WTC11 (cell line): ENCODE measurements at regions not wholly inside any gene's neighbourhood (a gene's known extent, or its start where the extent isn't known, plus 50 kb on each side); places are given as distances from the start of the nearest gene placed in this dataset.

ENCODE experiments used
- ATAC-seq: fragments of 200-7000 bp; cut with Tn5 transposase; 2 replicates; pipeline ENCODE4 v1.10.0; 2021; ENCODE audit warnings: mild to moderate bottlenecking, moderate library complexity
- CTCF ChIA-PET: fragments of 300-600 bp; sonication (Branson Sonifier 250); formaldehyde crosslinking; loops from one replicate; lab custom pipeline; 2021; ENCODE audit warnings: antibody characterized with exemption; lab: Charles Lee
- POLR2A ChIA-PET: fragments of 350-600 bp; sonication (Branson Sonifier 250); formaldehyde crosslinking; loops from one replicate; lab custom pipeline; 2021; ENCODE audit warnings: antibody characterized with exemption; lab: Charles Lee
- DNase-seq: peaks from one replicate; pipeline ENCODE4 v3.0.0; 2021; ENCODE audit warnings: low spot score
- H3K27ac Mint-ChIP-seq: 2 replicates; pipeline ENCODE4 v1.8.0; 2021; ENCODE audit warnings: mixed read lengths
- H3K27me3 Mint-ChIP-seq: 2 replicates; pipeline ENCODE4 v1.8.0; 2021; ENCODE audit warnings: low read depth, mild to moderate bottlenecking, moderate library complexity, mixed read lengths
- H3K36me3 Mint-ChIP-seq: 2 replicates; pipeline ENCODE4 v1.8.0; 2021; ENCODE audit warnings: mixed read lengths
- H3K4me1 Mint-ChIP-seq: 2 replicates; pipeline ENCODE4 v1.8.0; 2022; ENCODE audit warnings: mixed read lengths
- H3K4me3 Mint-ChIP-seq: 2 replicates; pipeline ENCODE4 v1.8.0; 2021; ENCODE audit warnings: mild to moderate bottlenecking, moderate library complexity, mixed read lengths
- H3K9me3 Mint-ChIP-seq: 2 replicates; pipeline ENCODE4 v1.8.0; 2021; ENCODE audit warnings: mixed read lengths
- CDX4 ChIP-seq: fragments of 250-450 bp; sonication (Bioruptor Pico); IDR thresholded peaks from 2 replicates; pipeline ENCODE4 v1.9.0; 2021; ENCODE audit warnings: moderate library complexity, mild to moderate bottlenecking, inconsistent platforms, borderline replicate concordance
- CREM ChIP-seq: sonication (generic); formaldehyde crosslinking; IDR thresholded peaks from 2 replicates; pipeline ENCODE4 v1.8.1; 2022; ENCODE audit warnings: mild to moderate bottlenecking, missing genetic modification reagents, moderate library complexity
- ERG ChIP-seq: fragments of 250-450 bp; sonication (Bioruptor Pico); IDR thresholded peaks from 2 replicates; pipeline ENCODE4 v1.8.0; 2021; ENCODE audit warnings: mild to moderate bottlenecking
- ESRRA ChIP-seq: sonication (generic); formaldehyde crosslinking; IDR thresholded peaks from 2 replicates; pipeline ENCODE4 v1.8.1; 2022; ENCODE audit warnings: mild to moderate bottlenecking, missing genetic modification reagents, borderline replicate concordance
- FOXP1 ChIP-seq: sonication (generic); formaldehyde crosslinking; IDR thresholded peaks from 2 replicates; pipeline ENCODE4 v1.8.0; 2022; ENCODE audit warnings: missing genetic modification reagents, mild to moderate bottlenecking, moderate library complexity, borderline replicate concordance
- GABPB1 ChIP-seq: sonication (generic); formaldehyde crosslinking; IDR thresholded peaks from 2 replicates; pipeline ENCODE4 v1.8.1; 2023; ENCODE audit warnings: mild to moderate bottlenecking, missing genetic modification reagents
- JAZF1 ChIP-seq: fragments of 250-450 bp; sonication (Bioruptor Pico); IDR thresholded peaks from 2 replicates; pipeline ENCODE4 v1.9.0; 2021; ENCODE audit warnings: moderate library complexity, mild to moderate bottlenecking, inconsistent platforms
- NFE2L1 ChIP-seq: sonication (generic); formaldehyde crosslinking; IDR thresholded peaks from 2 replicates; pipeline ENCODE4 v1.8.1; 2023; ENCODE audit warnings: missing genetic modification reagents
- NFYB ChIP-seq: sonication (generic); formaldehyde crosslinking; conservative IDR thresholded peaks from 2 replicates; pipeline ENCODE4 v1.8.0; 2022; ENCODE audit warnings: low read depth, missing genetic modification reagents
- PREB ChIP-seq: sonication (generic); formaldehyde crosslinking; IDR thresholded peaks from 2 replicates; pipeline ENCODE4 v1.8.1; 2022; ENCODE audit warnings: mild to moderate bottlenecking, missing genetic modification reagents, moderate library complexity, borderline replicate concordance
- PRRX2 ChIP-seq: fragments of 250-450 bp; sonication (Bioruptor Pico); IDR thresholded peaks from 2 replicates; pipeline ENCODE4 v1.8.0; 2021; ENCODE audit warnings: mild to moderate bottlenecking
- RELA ChIP-seq: sonication (generic); formaldehyde crosslinking; IDR thresholded peaks from 2 replicates; pipeline ENCODE4 v1.8.1; 2022; ENCODE audit warnings: missing genetic modification reagents, mild to moderate bottlenecking, borderline replicate concordance
- RORB ChIP-seq: fragments of 250-450 bp; sonication (Bioruptor Pico); IDR thresholded peaks from 2 replicates; pipeline ENCODE4 v1.9.0; 2021; ENCODE audit warnings: mild to moderate bottlenecking
- SMAD3 ChIP-seq: sonication (generic); formaldehyde crosslinking; IDR thresholded peaks from 2 replicates; pipeline ENCODE4 v1.8.0; 2022; ENCODE audit warnings: missing genetic modification reagents, mild to moderate bottlenecking, borderline replicate concordance
- TCF7 ChIP-seq: sonication (generic); formaldehyde crosslinking; IDR thresholded peaks from 2 replicates; pipeline ENCODE4 v1.8.0; 2022; ENCODE audit warnings: mild to moderate bottlenecking, low read depth, missing genetic modification reagents, moderate library complexity
- ZBTB21 ChIP-seq: sonication (generic); formaldehyde crosslinking; IDR thresholded peaks from 2 replicates; pipeline ENCODE4 v1.8.1; 2023; ENCODE audit warnings: mild to moderate bottlenecking, missing genetic modification reagents, borderline replicate concordance
- ZNF138 ChIP-seq: sonication (generic); formaldehyde crosslinking; conservative IDR thresholded peaks from 2 replicates; pipeline ENCODE4 v1.8.1; 2022; ENCODE audit warnings: mild to moderate bottlenecking, moderate library complexity, missing genetic modification reagents
- ZNF219 ChIP-seq: sonication (generic); formaldehyde crosslinking; IDR thresholded peaks from 2 replicates; pipeline ENCODE4 v1.8.0; 2023; ENCODE audit warnings: missing genetic modification reagents, mild to moderate bottlenecking, borderline replicate concordance
- ZNF263 ChIP-seq: sonication (generic); formaldehyde crosslinking; IDR thresholded peaks from 2 replicates; pipeline ENCODE4 v1.8.1; 2022; ENCODE audit warnings: low read depth, mild to moderate bottlenecking, moderate library complexity, missing genetic modification reagents
- ZNF317 ChIP-seq: sonication (generic); formaldehyde crosslinking; IDR thresholded peaks from 2 replicates; pipeline ENCODE4 v1.8.1; 2023; ENCODE audit warnings: low read depth, mild to moderate bottlenecking, moderate library complexity, missing genetic modification reagents, borderline replicate concordance
- TF ChIP-seq, protein P1 (sequence below): sonication (generic); formaldehyde crosslinking; IDR thresholded peaks from 2 replicates; pipeline ENCODE4 v1.8.1; 2023; ENCODE audit warnings: mild to moderate bottlenecking, missing genetic modification reagents
- TF ChIP-seq, protein P2 (sequence below): fragments of 250-450 bp; sonication (Bioruptor Pico); conservative IDR thresholded peaks from 2 replicates; pipeline ENCODE4 v1.9.0; 2021; ENCODE audit warnings: mild to moderate bottlenecking

DNA sequence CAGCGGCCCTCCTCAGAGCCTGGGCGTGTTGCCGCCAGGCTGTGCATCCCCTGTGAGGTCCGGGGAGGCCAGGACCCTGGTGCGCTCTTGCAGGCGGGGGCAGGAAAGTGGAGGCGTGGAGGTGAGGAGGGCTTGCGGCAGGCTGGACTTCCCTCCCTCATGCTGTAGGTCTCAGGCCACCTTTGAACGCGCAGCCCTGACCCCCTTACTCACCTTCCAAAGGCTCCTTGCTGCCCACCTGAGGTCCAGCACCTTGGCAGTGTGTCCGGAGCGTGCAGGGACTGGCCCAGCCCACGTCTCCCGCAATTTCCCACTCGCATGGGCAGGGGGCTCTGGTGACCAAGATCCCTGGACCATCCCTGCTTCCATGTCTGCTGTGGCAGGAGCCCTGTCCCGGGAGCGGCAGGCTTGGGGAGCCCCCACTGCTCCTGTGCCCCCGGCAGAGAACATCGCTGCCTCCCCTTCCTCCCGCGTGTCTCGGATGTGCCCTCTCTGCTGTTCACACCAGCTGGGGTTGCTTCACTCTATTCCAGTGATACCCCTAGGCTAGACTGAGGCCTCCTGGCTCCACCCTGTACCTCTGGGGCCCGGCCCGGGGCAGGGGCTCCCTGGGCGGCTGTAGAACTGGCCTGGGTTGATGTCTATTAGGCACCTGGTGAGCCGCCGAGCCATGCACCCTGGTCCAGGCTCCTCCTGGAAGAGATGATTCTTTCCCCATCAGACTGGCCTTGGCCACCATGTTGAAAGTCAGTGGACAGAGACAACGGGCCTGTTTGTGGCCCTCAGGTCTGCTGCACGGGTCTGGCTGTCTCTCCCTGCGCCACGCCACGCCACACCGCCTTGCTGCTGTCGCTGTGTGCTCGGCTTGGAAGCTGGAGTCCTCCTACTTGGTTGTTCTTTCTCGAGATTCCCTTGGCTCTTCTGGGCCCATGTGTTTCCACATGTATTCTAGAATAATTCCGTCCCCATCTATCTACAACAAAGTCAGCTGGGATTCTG, 95.4 kb upstream of the ADRA2C start:
- ATAC-seq (no peak), DNase-seq (no peak)
- Mint-ChIP-seq H3K27me3 (peaks cover 4% of the 10 kb centered on the region; the same call in 1 of the 2 replicates), H3K27ac (no peak overlapping the region), H3K36me3 (0 out of 2 replicates have a peak, but pooled peaks cover 3% of the 10 kb centered on the region), H3K9me3 (peaks cover 18% of the 10 kb centered on the region), H3K4me3 (no peak overlapping the region), H3K4me1 (peaks cover 7% of the 10 kb centered on the region)
- ChIA-PET POLR2A (no interaction called here), CTCF (no interaction called here)
- TF ChIP-seq ESRRA (CRISPR knock-in tag) = no peak
- TF ChIP-seq NFYB (CRISPR knock-in tag) = no peak
- TF ChIP-seq TCF7 = no peak
- no peak for TF ChIP-seq PREB (CRISPR knock-in tag)
- TF ChIP-seq ZNF317 (CRISPR knock-in tag) = no peak
- no peak for TF ChIP-seq NFE2L1 (CRISPR knock-in tag)
- no peak for TF ChIP-seq ZNF138 (CRISPR knock-in tag)
- TF ChIP-seq ZNF263 = no peak
- TF ChIP-seq, protein P1, sequence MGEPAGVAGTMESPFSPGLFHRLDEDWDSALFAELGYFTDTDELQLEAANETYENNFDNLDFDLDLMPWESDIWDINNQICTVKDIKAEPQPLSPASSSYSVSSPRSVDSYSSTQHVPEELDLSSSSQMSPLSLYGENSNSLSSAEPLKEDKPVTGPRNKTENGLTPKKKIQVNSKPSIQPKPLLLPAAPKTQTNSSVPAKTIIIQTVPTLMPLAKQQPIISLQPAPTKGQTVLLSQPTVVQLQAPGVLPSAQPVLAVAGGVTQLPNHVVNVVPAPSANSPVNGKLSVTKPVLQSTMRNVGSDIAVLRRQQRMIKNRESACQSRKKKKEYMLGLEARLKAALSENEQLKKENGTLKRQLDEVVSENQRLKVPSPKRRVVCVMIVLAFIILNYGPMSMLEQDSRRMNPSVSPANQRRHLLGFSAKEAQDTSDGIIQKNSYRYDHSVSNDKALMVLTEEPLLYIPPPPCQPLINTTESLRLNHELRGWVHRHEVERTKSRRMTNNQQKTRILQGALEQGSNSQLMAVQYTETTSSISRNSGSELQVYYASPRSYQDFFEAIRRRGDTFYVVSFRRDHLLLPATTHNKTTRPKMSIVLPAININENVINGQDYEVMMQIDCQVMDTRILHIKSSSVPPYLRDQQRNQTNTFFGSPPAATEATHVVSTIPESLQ = no peak
- TF ChIP-seq ZNF219 (CRISPR knock-in tag) = no peak

- H3K27me3 Mint-ChIP-seq = peaks cover 6% of the 10 kb centered on the region; the same call in 1 of the 2 replicates
- no peak overlapping the region for H3K27ac Mint-ChIP-seq
- H3K4me1 Mint-ChIP-seq = 0 out of 2 replicates have a peak, but pooled peaks cover 3% of the 10 kb centered on the region
- ATAC-seq = no peak
- no peak overlapping the region for H3K4me3 Mint-ChIP-seq
- H3K9me3 Mint-ChIP-seq = peaks cover 20% of the 10 kb centered on the region
- TF ChIP-seq CDX4 (no peak), ZBTB21 (no peak), FOXP1 (CRISPR knock-in tag) (no peak), GABPB1 (CRISPR knock-in tag) (no peak), RELA (CRISPR knock-in tag) (no peak), RORB (CRISPR knock-in tag) (no peak), ERG (CRISPR knock-in tag) (no peak), CREM (no peak), JAZF1 (CRISPR knock-in tag) (no peak), SMAD3 (CRISPR knock-in tag) (no peak), PRRX2 (CRISPR knock-in tag) (no peak)
- TF ChIP-seq, protein P2, sequence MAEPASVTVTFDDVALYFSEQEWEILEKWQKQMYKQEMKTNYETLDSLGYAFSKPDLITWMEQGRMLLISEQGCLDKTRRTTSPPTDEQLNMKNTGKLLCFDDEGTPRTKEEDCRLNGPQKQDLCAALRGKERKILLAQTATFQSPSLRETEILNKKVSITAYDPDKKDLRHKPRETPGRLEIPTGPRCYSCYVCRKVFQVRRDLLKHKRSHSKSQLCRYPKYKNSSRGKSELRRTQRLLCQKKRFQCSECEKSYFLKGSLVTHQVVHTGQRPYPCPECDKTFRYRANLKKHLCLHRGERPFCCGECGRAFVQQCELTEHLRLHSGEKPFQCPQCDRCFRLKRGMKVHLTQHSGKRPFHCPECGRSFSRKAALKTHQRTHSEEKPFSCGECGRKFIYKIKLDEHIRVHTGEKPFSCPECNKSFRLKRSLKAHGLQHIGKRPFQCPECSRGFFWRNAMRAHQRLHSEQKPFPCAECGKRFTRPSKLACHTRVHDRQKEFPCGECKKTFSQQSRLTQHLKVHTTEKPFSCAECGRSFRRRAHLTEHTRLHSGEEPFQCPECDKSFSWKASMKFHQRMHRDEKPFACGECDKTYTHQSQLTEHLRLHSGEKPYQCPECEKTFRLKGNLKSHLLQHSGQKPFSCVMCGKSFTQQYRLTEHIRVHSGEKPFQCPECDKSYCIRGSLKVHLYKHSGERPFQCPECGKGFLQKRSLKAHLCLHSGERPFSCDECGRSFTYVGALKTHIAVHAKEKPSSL (CRISPR knock-in tag) = no peak
- CTCF ChIA-PET = no interaction called here
- POLR2A ChIA-PET = no interaction called here
- H3K36me3 Mint-ChIP-seq = 0 out of 2 replicates have a peak, but pooled peaks cover 3% of the 10 kb centered on the region
- DNase-seq = no peak
Measured at GRCh38 chr4:3669553-3669949, 96.6 kb upstream of the ADRA2C start.
